ENCODE measurements at regions not wholly inside any gene's neighbourhood (a gene's known extent, or its start where the extent isn't known, plus 50 kb on each side); places are given as distances from the start of the nearest gene placed in this dataset.
A peak's percentile ranks its signal among the peaks of the same experiment; 100 is the strongest.

- no peak for DNase-seq
- ATAC-seq = no peak
- H3K27ac Mint-ChIP-seq = no peak overlapping the region
- no peak overlapping the region for H3K4me3 Mint-ChIP-seq
- H3K9me3 Mint-ChIP-seq = peaks cover 5 to 11% of the 10 kb centered on the region in 2 donors
- H3K4me1 Mint-ChIP-seq = no peaks in the 10 kb centered on the region
- peaks cover 17% of the 10 kb centered on the region for H3K27me3 Mint-ChIP-seq
Measured at GRCh38 chr6:156515242-156515641, 261.9 kb upstream of the ARID1B start.

- Mint-ChIP-seq H3K27me3 (peaks cover 28% of the 10 kb centered on the region), H3K27ac (no peak overlapping the region), H3K4me3 (no peak overlapping the region), H3K4me1 (peaks cover 11% of the 10 kb centered on the region), H3K9me3 (peaks cover 0 to 3% of the 10 kb centered on the region in 2 donors)
- DNase-seq (no peak), ATAC-seq (no peak)
Measured at GRCh38 chr6:156513504-156513903, 263.7 kb upstream of the ARID1B start.

GRCh38 chr6:156511570-156511969 lies 265.6 kb upstream of the ARID1B start:
- H3K27ac Mint-ChIP-seq = no peak overlapping the region
- peaks cover 36% of the 10 kb centered on the region for H3K27me3 Mint-ChIP-seq
- H3K4me1 Mint-ChIP-seq = peaks cover 11% of the 10 kb centered on the region
- no peak overlapping the region for H3K4me3 Mint-ChIP-seq
- no peaks in the 10 kb centered on the region for H3K9me3 Mint-ChIP-seq
- ATAC-seq = no peak
- no peak for DNase-seq

GRCh38 chr6:156511051-156511450 lies 266.1 kb upstream of the ARID1B start:
- Mint-ChIP-seq H3K4me3 (no peak overlapping the region), H3K27ac (no peak overlapping the region), H3K27me3 (peaks cover 36% of the 10 kb centered on the region), H3K9me3 (no peaks in the 10 kb centered on the region), H3K4me1 (peaks cover 11% of the 10 kb centered on the region)
- ATAC-seq = no peak
- no peak for DNase-seq

GRCh38 chr6:156510242-156510641 lies 266.9 kb upstream of the ARID1B start:
- H3K9me3 Mint-ChIP-seq = no peaks in the 10 kb centered on the region
- no peak overlapping the region for H3K27ac Mint-ChIP-seq
- no peak overlapping the region for H3K4me3 Mint-ChIP-seq
- ATAC-seq (no peak), DNase-seq (no peak)
- H3K4me1 Mint-ChIP-seq = peaks cover 11% of the 10 kb centered on the region
- peaks cover 36% of the 10 kb centered on the region for H3K27me3 Mint-ChIP-seq

GRCh38 chr6:156509496-156509895 lies 267.7 kb upstream of the ARID1B start:
- no peak for ATAC-seq
- H3K27ac Mint-ChIP-seq = no peak overlapping the region

GRCh38 chr6:156508923-156509322 lies 268.3 kb upstream of the ARID1B start:
- Mint-ChIP-seq H3K4me1 (peaks cover 11% of the 10 kb centered on the region), H3K9me3 (no peaks in the 10 kb centered on the region), H3K27me3 (peaks cover 36% of the 10 kb centered on the region), H3K27ac (no peak overlapping the region), H3K4me3 (no peak overlapping the region)
- DNase-seq (no peak), ATAC-seq (no peak)

More at GRCh38 chr6:156509496-156509895, 267.7 kb upstream of the ARID1B start:
- no peak for DNase-seq
- no peaks in the 10 kb centered on the region for H3K9me3 Mint-ChIP-seq
- peaks cover 11% of the 10 kb centered on the region for H3K4me1 Mint-ChIP-seq
- H3K4me3 Mint-ChIP-seq = no peak overlapping the region
- H3K27me3 Mint-ChIP-seq = peaks cover 36% of the 10 kb centered on the region

- Mint-ChIP-seq H3K27ac (no peak overlapping the region), H3K9me3 (no peaks in the 10 kb centered on the region), H3K4me1 (peaks cover 11% of the 10 kb centered on the region), H3K4me3 (no peak overlapping the region), H3K27me3 (peaks cover 36% of the 10 kb centered on the region)
- no peak for ATAC-seq
- DNase-seq = no peak
Measured at GRCh38 chr6:156508126-156508525, 269.1 kb upstream of the ARID1B start.

GRCh38 chr6:156507656-156508055 lies 269.5 kb upstream of the ARID1B start:
- Mint-ChIP-seq H3K27ac (no peak overlapping the region), H3K27me3 (peaks cover 34% of the 10 kb centered on the region), H3K9me3 (no peaks in the 10 kb centered on the region), H3K4me3 (no peak overlapping the region), H3K4me1 (peaks cover 11% of the 10 kb centered on the region)
- DNase-seq = no peak
- ATAC-seq = no peak

- H3K9me3 Mint-ChIP-seq = no peaks in the 10 kb centered on the region
- H3K4me1 Mint-ChIP-seq = peaks cover 11% of the 10 kb centered on the region
- ATAC-seq (no peak), DNase-seq (no peak)
- H3K27ac Mint-ChIP-seq = no peak overlapping the region
- H3K4me3 Mint-ChIP-seq = no peak overlapping the region
- peaks cover 28% of the 10 kb centered on the region for H3K27me3 Mint-ChIP-seq
Measured at GRCh38 chr6:156507106-156507505, 270.1 kb upstream of the ARID1B start.

- H3K9me3 Mint-ChIP-seq = peaks cover 6 to 19% of the 10 kb centered on the region in 2 donors
- no peak for ATAC-seq
- no peaks in the 10 kb centered on the region for H3K4me1 Mint-ChIP-seq
- no peak for DNase-seq
- H3K4me3 Mint-ChIP-seq = no peak overlapping the region
- peaks cover 4% of the 10 kb centered on the region for H3K27me3 Mint-ChIP-seq
- H3K27ac Mint-ChIP-seq = no peak overlapping the region
Measured at GRCh38 chr6:156502969-156503504, 274.1 kb upstream of the ARID1B start.

- no peaks in the 10 kb centered on the region for H3K27me3 Mint-ChIP-seq
- ATAC-seq = no peak
- H3K4me1 Mint-ChIP-seq = no peaks in the 10 kb centered on the region
Measured at GRCh38 chr6:156497618-156498017, 279.6 kb upstream of the ARID1B start.

GRCh38 chr6:156487877-156488276 lies 289.3 kb upstream of the ARID1B start:
- Mint-ChIP-seq H3K4me1 (no peaks in the 10 kb centered on the region), H3K27ac (no peak overlapping the region), H3K9me3 (peaks cover 5 to 7% of the 10 kb centered on the region in 2 donors), H3K4me3 (no peak overlapping the region), H3K27me3 (no peaks in the 10 kb centered on the region)
- DNase-seq (no peak), ATAC-seq (no peak)

More at GRCh38 chr6:156497618-156498017, 279.6 kb upstream of the ARID1B start:
- H3K4me3 Mint-ChIP-seq = no peak overlapping the region
- H3K9me3 Mint-ChIP-seq = peaks cover 6 to 19% of the 10 kb centered on the region in 2 donors
- H3K27ac Mint-ChIP-seq = no peak overlapping the region
- DNase-seq = no peak

- H3K27ac Mint-ChIP-seq = no peak overlapping the region
- DNase-seq (no peak), ATAC-seq (no peak)
- H3K9me3 Mint-ChIP-seq = peaks cover 5 to 7% of the 10 kb centered on the region in 2 donors
- no peaks in the 10 kb centered on the region for H3K4me1 Mint-ChIP-seq
- no peak overlapping the region for H3K4me3 Mint-ChIP-seq
- H3K27me3 Mint-ChIP-seq = no peaks in the 10 kb centered on the region
Measured at GRCh38 chr6:156485150-156485549, 292.0 kb upstream of the ARID1B start.

- DNase-seq (no peak), ATAC-seq (no peak)
- Mint-ChIP-seq H3K4me3 (no peak overlapping the region), H3K4me1 (no peaks in the 10 kb centered on the region), H3K9me3 (no peaks in the 10 kb centered on the region), H3K27ac (peak overlapping the region in 1 of 2 donors; percentile 55), H3K27me3 (no peaks in the 10 kb centered on the region)
Measured at GRCh38 chr6:156474507-156475120, 302.6 kb upstream of the ARID1B start.

- H3K27me3 Mint-ChIP-seq = no peaks in the 10 kb centered on the region
- no peaks in the 10 kb centered on the region for H3K4me1 Mint-ChIP-seq
- DNase-seq (no peak), ATAC-seq (no peak)
- peak overlapping the region in 1 of 2 donors; percentile 50 for H3K27ac Mint-ChIP-seq
- H3K4me3 Mint-ChIP-seq = no peak overlapping the region
- no peaks in the 10 kb centered on the region for H3K9me3 Mint-ChIP-seq
Measured at GRCh38 chr6:156471000-156471399, 306.2 kb upstream of the ARID1B start.
